DND-41 (cell line): ENCODE measurements at regions not wholly inside any gene's neighbourhood (a gene's known extent, or its start where the extent isn't known, plus 50 kb on each side); places are given as distances from the start of the nearest gene placed in this dataset.

Source experiments
- EZH2 ChIP-seq: IDR thresholded peaks from 3 replicates; pipeline ENCODE4 v1.6.1; 2012; ENCODE audit warnings: borderline replicate concordance, low read depth, mild to moderate bottlenecking, moderate library complexity, low read length, inconsistent platforms; ENCODE audit not compliant: severe bottlenecking
- TF ChIP-seq, protein P1 (sequence below): IDR thresholded peaks from 2 replicates; pipeline ENCODE4 v1.5.1; 2012; ENCODE audit warnings: borderline replicate concordance, low read length, moderate library complexity, mild to moderate bottlenecking; ENCODE audit not compliant: poor library complexity, severe bottlenecking; ENCODE audit errors: extremely low read depth

DNA sequence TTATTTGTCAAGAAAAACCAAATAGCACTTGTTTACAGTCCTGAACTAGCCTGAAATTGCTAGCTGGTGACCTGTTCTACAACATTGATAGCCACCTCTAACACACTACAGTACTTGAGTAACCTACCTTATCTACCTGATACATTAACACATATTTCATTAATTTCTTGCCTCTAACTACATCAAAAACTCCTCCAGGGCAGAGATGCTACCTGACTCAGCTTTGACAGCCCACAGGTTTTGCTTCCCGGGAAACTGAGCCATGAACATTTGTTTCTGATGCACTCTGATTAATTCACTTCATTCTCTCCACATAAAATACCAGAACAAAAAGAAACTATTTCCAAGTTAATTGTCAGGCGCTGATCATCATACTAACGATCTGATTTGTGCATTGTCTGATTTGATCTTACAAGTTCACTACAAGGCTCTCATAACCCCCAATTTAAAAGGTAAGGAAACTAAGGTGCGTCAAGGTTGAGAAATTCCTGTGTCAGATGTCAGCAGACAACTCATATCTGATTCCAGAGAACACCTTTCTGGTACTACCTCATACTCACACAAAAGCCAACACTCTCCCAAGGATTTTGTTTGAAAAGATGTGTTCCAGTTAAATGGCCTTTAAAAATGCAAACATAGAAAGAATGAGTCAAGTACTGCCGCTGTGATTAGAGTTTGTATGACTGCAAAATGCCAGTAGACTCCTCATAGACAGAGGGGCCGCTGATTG is 768.7 kb downstream of the BCL11B start:
- TF ChIP-seq, protein P1, sequence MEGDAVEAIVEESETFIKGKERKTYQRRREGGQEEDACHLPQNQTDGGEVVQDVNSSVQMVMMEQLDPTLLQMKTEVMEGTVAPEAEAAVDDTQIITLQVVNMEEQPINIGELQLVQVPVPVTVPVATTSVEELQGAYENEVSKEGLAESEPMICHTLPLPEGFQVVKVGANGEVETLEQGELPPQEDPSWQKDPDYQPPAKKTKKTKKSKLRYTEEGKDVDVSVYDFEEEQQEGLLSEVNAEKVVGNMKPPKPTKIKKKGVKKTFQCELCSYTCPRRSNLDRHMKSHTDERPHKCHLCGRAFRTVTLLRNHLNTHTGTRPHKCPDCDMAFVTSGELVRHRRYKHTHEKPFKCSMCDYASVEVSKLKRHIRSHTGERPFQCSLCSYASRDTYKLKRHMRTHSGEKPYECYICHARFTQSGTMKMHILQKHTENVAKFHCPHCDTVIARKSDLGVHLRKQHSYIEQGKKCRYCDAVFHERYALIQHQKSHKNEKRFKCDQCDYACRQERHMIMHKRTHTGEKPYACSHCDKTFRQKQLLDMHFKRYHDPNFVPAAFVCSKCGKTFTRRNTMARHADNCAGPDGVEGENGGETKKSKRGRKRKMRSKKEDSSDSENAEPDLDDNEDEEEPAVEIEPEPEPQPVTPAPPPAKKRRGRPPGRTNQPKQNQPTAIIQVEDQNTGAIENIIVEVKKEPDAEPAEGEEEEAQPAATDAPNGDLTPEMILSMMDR = no peak
- no peak for TF ChIP-seq EZH2
